Mammary epithelial cell (primary cell): ENCODE measurements at regions not wholly inside any gene's neighbourhood (a gene's known extent, or its start where the extent isn't known, plus 50 kb on each side); places are given as distances from the start of the nearest gene placed in this dataset.
A peak's percentile ranks its signal among the peaks of the same experiment; 100 is the strongest.

Experiments
- CTCF ChIP-seq, 2 donors: IDR thresholded peaks in 1 of 2; conservative IDR thresholded peaks in 1 of 2; 2 replicates each; pipeline ENCODE4 v1.5.1; 2011 to 2012; ENCODE audit warnings: inconsistent platforms in 2 of 2, low read length in 2 of 2, mild to moderate bottlenecking in 2 of 2, control low read depth in 1 of 2, low read depth in 1 of 2; ENCODE audit not compliant: insufficient read depth in 1 of 2; ENCODE audit errors: extremely low read depth in 1 of 2
- EZH2 ChIP-seq: IDR thresholded peaks from 2 replicates; pipeline ENCODE4 v1.6.1; 2012; ENCODE audit warnings: low read length, inconsistent platforms, borderline replicate concordance

DNA sequence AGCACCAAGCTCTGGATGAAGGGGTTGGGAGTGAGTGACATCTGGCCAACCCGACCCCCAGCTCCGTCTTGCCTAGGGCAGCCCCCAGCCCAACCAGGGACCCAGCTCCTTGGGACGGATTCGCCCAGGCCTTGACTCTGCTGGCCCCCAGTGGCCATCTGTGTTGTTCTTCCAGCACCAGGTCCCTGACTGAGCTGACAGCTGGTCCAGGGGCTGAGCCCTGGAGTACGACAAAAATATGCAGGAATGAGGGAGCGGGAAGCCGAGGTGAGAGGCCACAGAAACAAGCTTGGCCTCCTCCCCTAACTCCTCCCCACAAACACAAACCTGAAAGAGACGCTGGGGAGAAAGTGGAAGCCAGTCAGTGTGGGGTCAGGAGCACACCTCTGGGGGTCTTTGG, 55.0 kb upstream of the PAX7 start:
- TF ChIP-seq CTCF (conservative IDR thresholded peaks at IDR 0.05 in 1 of 2, IDR thresholded peaks at IDR 0.05 in 1 of 2; ENCODE audit: extremely low read depth in 1 of 2, insufficient read depth in 1 of 2, low read depth in 1 of 2, low read length in 2 of 2) (peak; percentile 66 to 92), EZH2 (no peak)
